HAP-1 (cell line): ENCODE measurements at regions not wholly inside any gene's neighbourhood (a gene's known extent, or its start where the extent isn't known, plus 50 kb on each side); places are given as distances from the start of the nearest gene placed in this dataset.
"Not testable (repeated sequence)": the region's sequence is repeated elsewhere in the genome, so short reads cannot be mapped to it uniquely, and the experiment has no call there.

Experiments
- DNase-seq, 2 experiments: peaks; one replicate each; pipeline ENCODE4 v3.0.0-alpha.2; 2016 to 2020; ENCODE audit warnings: low spot score in 2 of 2
- H3K27me3 ChIP-seq: fragments of 250-450 bp; sonication (Bioruptor Pico); 2 replicates; pipeline ENCODE4 v1.5.1; 2020; ENCODE audit warnings: low read depth, mild to moderate bottlenecking, moderate library complexity
- H3K36me3 ChIP-seq: fragments of 250-450 bp; sonication (Bioruptor Pico); replicated peaks from 2 replicates; pipeline ENCODE4 v1.5.1; 2020; ENCODE audit warnings: mild to moderate bottlenecking
- H3K4me1 ChIP-seq: fragments of 250-450 bp; sonication (Bioruptor Pico); 2 replicates; pipeline ENCODE4 v1.5.1; 2020; ENCODE audit warnings: mild to moderate bottlenecking
- H3K4me3 ChIP-seq: fragments of 250-450 bp; sonication (Bioruptor Pico); 2 replicates; pipeline ENCODE4 v1.5.1; 2020; ENCODE audit warnings: mild to moderate bottlenecking, moderate library complexity
- H3K9me3 ChIP-seq: fragments of 250-450 bp; sonication (Bioruptor Pico); 2 replicates; pipeline ENCODE4 v1.5.1; 2020; ENCODE audit warnings: mild to moderate bottlenecking, moderate library complexity
- in situ Hi-C: fragments of 300-500 bp; cut with MboI; formaldehyde crosslinking; loops from 3 replicates; pipeline ENCODE4 v1.14.3; 2020; ENCODE audit warnings: low sequenced_read_pairs, inconsistent platforms, mixed read lengths

GRCh38 chr12:34404377-34405285, 382.3 kb downstream of the ALG10 start:
- in situ Hi-C loops: no loop called here
- DNase-seq: peak in 1 of 2 experiments; percentile 1
- H3K4me1 ChIP-seq: no peaks in the 10 kb centered on the region
- H3K9me3 ChIP-seq: 0 out of 2 replicates have a peak, but pooled peaks cover 6% of the 10 kb centered on the region
- no peaks in the 10 kb centered on the region for H3K36me3 ChIP-seq
- no peaks in the 10 kb centered on the region for H3K27me3 ChIP-seq
- no peak overlapping the region for H3K4me3 ChIP-seq

GRCh38 chr12:34405286-34406227, 383.3 kb downstream of the ALG10 start:
- 0 out of 2 replicates have a peak, but pooled peaks cover 6% of the 10 kb centered on the region for H3K9me3 ChIP-seq
- in situ Hi-C loops: no loop called here
- no peaks in the 10 kb centered on the region for H3K4me1 ChIP-seq
- peak in 1 of 2 experiments; percentile 1 for DNase-seq
- no peaks in the 10 kb centered on the region for H3K27me3 ChIP-seq
- no peak overlapping the region for H3K4me3 ChIP-seq
- no peaks in the 10 kb centered on the region for H3K36me3 ChIP-seq

GRCh38 chr12:34406228-34406995, 384.1 kb downstream of the ALG10 start:
- no peaks in the 10 kb centered on the region for H3K36me3 ChIP-seq
- in situ Hi-C loops: no loop called here
- no peak overlapping the region for H3K4me3 ChIP-seq
- H3K4me1 ChIP-seq: no peaks in the 10 kb centered on the region
- 0 out of 2 replicates have a peak, but pooled peaks cover 6% of the 10 kb centered on the region for H3K9me3 ChIP-seq
- peak in 1 of 2 experiments; percentile 2 for DNase-seq
- H3K27me3 ChIP-seq: no peaks in the 10 kb centered on the region

GRCh38 chr12:34406996-34407300, 384.7 kb downstream of the ALG10 start:
- Histone ChIP-seq H3K27me3 (no peaks in the 10 kb centered on the region), H3K4me3 (no peak overlapping the region), H3K36me3 (no peaks in the 10 kb centered on the region), H3K4me1 (no peaks in the 10 kb centered on the region), H3K9me3 (0 out of 2 replicates have a peak, but pooled peaks cover 6% of the 10 kb centered on the region)
- no peak for DNase-seq
- in situ Hi-C loops: no loop called here

GRCh38 chr12:34407813-34408212, 385.5 kb downstream of the ALG10 start:
- in situ Hi-C loops: no loop called here
- no peak for DNase-seq
- Histone ChIP-seq H3K4me1 (no peaks in the 10 kb centered on the region), H3K27me3 (no peaks in the 10 kb centered on the region), H3K4me3 (no peak overlapping the region), H3K36me3 (no peaks in the 10 kb centered on the region), H3K9me3 (0 out of 2 replicates have a peak, but pooled peaks cover 6% of the 10 kb centered on the region)

GRCh38 chr12:34431509-34431908, 409.2 kb downstream of the ALG10 start:
- DNase-seq, in situ Hi-C loops, H3K36me3 ChIP-seq, H3K27me3 ChIP-seq, H3K4me1 ChIP-seq, H3K9me3 ChIP-seq, H3K4me3 ChIP-seq: not testable (repeated sequence)
